HG02678 (cell line): ENCODE measurements at regions not wholly inside any gene's neighbourhood (a gene's known extent, or its start where the extent isn't known, plus 50 kb on each side); places are given as distances from the start of the nearest gene placed in this dataset.

ENCODE experiments used
- ATAC-seq: cut with Tn5 transposase; IDR thresholded peaks from one replicate; pipeline ENCODE4 v1.9.1; 2021; ENCODE audit warnings: mild to moderate bottlenecking, moderate library complexity; ENCODE audit not compliant: unreplicated experiment

DNA sequence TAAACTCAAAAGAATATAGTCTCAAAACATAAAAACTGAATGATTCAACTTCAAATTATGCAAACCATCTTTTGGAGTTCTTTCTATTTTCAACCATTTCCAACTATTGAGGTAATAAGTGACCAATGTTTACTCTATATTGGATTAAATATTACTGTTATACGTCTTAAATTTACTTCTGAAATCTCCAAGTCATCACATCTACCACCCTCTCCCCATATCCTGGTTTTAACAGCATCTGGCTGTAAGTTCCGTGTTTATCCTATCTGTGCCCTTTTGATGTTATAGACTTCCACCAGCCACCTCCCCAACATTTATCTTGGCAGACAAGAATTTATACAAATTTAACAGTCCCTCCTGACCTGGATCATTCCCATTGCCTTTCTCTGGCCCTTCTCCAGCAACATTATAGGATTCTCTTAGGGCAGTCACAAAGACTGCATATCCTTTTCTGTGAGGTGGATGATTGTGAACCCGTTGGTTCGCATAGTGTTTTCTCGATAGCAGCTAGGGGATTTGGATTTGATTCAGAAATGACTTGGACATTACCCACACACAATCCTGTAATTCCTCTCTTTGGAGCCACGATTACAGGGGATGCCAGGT is 313.4 kb upstream of the FMN2 start:
- ATAC-seq: no peak

DNA sequence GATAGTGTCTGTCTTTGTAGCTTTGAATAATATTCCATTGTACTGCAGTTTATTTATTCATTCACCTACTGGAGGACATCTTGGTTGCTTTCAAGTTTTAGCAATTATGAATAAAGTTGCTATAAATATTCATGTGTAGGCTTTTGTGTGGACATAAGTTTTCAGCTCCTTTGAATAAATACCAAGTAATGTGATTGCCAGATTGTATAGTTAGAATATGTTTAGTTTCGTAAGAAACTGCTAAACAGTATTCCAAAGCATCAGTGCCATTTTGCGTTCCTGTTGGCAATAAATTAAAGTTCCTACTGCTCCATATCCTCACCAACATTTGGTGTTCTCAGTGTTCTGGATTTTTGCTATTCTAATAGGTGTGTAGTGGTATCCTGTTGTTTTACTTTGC is 311.7 kb upstream of the FMN2 start:
- no peak for ATAC-seq

DNA sequence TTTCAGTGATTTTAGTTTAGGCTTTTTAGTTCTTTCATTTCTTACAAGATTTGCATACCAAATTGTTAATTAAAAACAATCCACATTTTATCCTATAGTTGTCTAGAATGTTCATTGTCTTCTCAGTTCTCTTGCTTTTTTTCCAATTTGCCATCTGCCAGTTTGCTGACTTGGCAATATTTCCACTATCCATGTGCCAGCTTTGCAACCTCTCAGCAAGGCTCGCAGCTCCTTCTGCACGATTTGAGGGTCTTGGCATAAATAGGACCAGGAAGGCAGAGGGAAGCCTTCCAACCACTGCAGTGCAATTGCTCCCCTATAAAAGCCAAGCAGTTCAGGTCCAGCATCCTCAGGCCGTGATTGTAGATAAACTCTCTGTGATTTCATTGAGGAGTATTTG is 306.8 kb upstream of the FMN2 start:
- ATAC-seq: no peak

DNA sequence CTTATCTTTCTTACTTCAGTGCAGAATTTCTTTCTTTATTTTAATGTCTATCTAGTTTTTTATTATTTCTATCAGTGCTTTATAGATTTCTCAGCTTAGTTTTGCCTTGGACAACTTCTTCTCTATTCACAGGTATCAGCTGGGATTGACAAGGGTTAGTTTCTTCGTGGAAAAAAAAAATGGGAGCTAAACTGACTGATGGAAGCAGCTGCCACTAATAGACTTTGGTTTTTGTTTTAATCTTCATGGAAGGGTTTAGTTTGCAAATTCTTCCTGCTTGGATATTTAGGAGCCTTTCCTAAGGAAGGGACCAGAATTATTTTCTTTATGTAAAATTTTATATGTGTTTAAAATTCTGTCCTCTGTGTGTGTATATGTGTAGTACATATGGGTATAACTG is 306.1 kb upstream of the FMN2 start:
- no peak for ATAC-seq

DNA sequence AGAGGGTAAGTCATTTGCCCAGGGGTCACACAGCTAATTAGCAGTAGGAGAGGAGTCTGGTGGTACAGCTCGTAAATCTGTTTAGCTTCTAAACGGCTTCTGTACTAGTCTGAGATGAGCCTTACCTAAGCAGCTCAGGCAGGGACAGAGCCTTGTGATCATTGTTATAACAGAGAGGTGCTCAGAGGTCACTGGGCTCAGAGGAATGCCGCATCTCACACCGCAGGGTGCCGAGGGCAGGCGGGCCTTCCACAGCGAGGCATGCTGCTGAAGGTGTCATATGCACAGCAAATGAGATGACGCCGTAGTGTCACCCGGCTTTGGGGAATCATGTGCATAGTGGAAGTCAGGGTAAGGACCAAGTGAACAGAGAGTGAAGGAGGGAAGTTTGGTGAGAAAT is 305.2 kb upstream of the FMN2 start:
- ATAC-seq: no peak

DNA sequence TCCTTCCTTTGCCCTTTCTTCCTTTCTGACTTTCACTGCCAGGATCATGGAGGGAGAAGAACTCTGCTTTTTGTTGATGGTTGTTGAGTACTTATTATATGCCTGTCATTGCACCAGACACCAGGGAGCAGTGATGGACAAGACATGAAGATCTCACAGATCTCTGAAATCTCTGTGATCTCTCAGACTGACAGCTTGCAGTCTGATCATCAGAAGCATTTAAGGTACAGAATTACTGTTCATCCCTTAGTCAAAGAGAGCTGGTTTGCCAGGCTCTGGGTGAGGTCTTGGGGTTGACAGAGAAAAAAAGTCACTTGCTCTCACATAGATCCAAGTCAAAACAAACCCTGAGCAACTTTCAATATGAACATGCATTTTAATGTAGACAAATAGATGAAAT is 299.5 kb upstream of the FMN2 start:
- no peak for ATAC-seq

DNA sequence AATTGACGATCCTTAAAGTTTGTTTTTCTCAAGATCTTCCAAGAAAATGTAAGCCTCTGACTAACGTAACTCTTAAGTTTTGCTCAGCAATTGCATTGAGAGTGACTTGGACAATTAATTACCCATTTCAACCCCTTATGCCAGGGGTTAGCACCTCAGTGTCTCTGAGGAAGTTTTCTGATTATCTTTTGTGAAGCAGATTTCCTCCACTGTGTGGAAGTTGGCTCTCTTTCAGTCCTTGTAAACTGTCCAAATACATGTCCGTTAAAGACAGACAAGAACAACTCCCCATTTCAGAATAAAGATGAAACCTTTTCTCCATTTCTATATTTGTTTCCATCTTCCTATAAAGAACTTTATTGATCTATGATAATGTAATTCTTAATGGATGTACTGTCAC is 296.4 kb upstream of the FMN2 start:
- no peak for ATAC-seq

DNA sequence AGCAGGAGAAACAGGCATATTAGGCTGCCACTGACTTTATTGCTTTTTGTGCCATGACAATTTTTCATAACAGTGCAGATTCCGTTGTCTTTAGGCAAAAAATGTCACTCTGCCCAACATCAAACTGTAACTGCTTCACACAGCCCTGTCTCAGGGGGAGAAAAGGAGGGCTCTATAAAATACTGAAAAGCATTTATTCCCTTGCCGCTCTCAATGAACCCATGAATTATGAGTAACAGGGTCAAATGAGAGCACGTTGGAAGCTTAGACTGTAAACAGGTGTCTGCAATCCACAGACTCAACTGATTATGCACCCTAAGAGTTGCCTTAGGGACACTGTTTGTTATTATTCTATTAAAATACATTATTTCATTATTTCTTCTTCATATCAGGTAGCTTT is 292.1 kb upstream of the FMN2 start:
- ATAC-seq: no peak

DNA sequence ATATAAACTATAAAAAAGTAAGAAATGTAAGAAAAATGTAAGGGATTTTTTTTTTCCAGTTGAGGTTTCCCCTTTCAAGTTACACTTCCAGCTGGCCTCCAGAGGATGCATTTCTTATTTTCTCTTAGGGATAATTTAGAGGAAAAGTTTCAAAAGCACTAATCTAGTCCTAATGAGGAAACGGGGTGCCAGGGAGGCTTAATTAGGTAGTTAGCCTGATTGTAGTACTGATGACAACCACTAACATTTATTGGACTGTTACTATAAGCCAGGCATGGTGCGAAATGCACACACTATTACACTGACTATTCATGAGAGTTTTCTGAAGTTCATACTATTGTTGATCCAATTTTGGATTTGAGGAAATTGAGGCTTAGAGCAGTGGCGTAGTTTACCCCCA is 290.8 kb upstream of the FMN2 start:
- no peak for ATAC-seq

DNA sequence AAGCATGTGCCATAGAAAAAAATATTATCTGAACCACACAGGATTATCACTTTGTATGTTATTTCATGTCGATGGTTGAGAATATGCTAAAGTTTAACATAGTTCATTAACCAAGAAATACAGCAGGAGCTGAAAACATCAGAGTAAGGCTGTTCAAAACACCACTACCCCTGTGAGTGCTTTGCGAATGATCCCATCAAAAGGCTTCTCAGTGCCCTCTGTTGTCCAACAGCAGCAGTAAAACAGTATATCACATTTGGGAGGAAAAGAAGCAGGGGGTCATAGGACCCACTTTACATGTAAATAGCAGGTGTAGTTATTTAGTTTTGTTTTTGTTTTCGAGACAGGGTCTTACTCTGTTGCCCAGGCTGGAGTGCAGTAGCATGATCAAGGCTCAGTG is 289.4 kb upstream of the FMN2 start:
- no peak for ATAC-seq

DNA sequence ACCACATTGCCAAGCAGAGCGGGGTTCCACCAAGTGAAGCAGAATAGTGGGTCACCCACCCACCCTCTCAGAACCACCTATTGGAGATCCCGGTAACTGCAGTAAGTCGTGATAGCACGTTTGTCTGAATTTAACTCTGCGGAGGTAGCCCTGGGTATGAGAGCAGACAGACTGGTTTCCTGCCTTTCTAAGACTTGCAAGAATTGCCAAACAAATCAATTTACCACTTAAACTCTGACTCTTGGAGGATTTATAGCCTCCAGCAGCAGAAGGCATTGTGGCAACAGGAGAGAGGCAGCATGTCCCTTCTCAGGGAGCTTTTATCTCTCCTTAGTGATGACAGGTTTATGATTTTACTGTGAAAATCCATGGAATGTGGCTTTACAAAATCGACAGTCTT is 287.9 kb upstream of the FMN2 start:
- ATAC-seq: no peak

DNA sequence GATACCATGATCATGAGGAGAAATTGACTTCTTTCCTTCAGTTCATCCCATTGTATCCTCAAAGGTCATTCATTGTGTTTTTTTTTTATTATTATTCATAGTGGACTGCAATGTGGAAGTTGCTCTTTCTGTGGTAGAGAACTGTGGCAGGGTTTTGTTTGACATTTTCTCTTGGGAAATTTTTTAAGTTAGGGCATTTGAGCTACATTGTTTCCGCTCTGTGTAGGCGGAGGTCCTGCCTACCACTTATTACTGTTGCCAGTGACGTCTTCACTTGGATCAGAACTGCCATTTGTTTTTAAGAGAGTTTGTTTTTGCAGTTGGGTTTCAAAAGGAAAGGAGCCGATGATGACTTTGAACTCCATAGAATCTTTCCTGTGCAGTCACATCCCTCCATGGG is 287.4 kb upstream of the FMN2 start:
- ATAC-seq: no peak

DNA sequence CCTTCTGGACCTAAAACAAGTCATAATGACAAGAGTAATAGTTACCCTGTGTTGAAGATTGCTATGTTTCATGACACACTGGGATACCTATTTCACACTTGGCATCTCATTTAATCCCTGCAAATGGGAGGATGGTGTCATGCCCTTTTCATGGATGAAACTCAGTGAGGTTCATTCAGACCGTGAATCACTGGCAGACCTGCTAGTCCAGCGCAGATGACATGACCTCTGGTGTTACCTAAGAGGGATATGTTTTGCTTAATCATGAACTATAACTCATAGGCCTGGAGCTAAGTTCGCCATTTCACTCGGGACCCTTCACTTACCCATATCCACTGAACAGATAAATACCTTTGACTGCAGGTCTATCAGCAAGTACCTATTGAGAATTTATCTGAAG is 286.6 kb upstream of the FMN2 start:
- no peak for ATAC-seq

DNA sequence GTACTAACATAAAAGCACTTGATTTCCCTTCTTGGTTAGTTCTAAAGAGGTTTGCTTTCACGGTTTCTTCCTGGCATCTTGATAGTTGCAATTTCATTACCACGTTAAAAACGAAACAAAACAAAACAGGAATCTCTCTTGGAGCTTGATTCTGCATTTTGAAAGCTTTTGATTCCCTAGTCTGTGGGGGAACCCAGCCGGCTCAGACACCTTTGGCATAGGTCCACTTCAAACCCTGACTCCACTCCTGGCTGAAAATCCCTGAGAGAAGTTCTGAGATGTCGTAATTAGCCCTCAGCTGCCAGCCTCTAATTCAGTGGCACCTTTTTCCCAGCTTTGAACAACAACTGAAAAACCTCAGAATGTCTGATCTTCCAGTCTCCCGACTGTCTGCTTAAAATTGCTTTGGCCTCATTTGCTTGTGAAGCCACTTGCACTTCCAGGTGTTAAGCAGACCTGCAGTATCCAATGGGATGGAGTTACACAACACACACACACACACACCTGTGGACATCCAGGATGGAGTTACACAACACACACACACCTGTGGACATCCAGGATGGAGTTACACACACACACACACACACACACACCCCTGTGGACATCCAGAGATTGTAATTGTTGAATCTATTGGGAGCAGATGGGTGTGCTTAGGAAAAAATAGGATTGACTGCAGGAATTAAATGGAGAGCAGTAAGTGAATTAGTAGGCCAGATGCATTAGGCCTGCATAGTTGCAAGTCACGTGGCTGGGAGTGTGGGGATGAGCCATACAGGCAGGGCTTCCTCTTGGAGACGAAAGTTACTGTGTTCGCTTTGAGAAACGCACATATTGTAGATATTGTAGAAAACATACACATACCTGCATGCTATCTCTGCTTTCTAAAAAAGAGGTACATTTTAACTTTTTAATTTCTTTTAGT is 285.6 kb upstream of the FMN2 start:
- no peak for ATAC-seq

DNA sequence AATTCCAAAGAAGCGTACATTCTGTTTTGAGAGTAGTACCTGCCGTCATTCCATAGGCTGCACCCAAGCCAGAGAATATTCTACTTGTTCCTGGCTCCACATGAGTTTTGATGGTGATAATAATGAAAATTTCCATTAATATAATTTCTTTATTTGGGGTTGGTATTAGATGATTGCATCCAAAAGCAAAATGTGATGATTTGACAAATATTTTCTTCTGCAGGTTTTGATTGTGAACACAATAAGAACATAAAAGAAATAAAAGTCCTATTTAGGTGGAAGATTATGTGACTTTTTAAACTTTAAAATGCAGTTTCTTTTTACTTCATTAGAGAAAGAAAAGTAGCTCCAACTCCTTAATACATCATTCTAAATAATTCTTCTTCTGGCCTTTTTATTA is 284.8 kb upstream of the FMN2 start:
- no peak for ATAC-seq

DNA sequence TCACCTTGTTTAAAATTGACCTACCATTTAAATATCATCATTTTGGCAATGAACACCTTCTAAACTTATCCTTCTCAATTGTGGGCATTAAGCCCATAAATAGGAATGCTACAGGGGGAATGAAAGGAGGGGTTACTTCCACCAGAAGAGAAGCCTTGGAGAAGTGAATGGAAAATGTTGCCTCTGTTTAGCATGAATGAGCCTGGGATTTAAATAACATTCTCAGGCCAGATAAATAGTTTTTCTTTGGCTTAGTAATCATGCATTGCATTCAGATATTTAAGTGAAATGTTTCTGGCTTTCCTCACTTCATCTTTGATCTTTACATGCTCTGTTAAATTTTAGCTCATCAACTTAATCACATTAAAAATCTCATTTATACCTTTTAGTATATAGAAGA is 284.3 kb upstream of the FMN2 start:
- no peak for ATAC-seq

DNA sequence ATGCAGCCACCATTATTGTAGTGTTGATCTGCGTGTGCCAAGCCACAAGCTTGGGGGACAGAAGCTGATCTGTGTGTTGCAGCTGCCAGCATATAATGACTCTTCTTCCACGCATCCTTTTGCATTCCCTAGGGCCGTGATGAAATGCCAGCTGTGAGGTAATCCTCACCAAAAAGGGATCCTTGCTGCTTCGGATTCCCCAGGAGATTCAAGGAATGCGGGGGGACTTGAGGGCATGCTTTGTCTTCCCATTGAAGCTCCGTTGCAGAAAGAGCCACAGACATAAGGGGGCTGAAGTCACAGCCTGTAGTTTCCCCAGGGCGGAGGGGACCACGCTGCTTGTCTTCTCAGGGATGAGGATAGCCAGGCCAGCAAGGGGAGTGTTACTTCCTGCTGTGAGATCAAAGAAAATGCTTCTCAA is 281.6 kb upstream of the FMN2 start:
- no peak for ATAC-seq

DNA sequence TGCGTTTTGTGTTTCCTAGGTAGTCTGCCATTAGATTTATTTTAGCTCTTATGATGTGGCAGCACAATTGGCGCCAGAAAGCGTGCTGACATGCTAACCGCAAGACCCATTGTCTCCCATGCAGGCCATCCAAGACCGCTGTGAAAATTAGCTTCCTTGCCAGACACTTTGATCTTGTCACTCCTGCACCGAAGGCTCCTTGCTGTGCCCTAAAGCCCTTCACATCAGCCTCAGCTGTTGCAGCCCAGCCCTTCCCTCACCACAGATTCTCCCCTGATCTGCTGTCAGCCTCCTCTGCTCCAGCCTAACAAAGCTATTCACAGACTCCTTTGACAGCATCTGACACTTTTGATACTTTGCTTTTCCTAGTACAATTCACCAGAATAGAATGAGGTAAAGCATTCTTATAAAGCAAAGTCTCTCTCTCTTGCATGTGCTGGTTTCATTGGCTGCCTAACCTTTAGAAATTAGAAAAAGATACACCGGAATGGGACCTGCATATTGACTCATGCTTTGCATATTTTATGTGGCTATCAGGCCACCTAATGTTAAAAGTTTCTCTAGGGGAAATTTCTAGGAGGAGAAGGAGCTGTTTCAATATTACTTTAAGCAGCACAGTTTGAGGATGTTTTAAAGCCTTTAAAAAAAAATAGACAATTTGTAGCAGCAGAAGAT is 280.3 kb upstream of the FMN2 start:
- no peak for ATAC-seq

DNA sequence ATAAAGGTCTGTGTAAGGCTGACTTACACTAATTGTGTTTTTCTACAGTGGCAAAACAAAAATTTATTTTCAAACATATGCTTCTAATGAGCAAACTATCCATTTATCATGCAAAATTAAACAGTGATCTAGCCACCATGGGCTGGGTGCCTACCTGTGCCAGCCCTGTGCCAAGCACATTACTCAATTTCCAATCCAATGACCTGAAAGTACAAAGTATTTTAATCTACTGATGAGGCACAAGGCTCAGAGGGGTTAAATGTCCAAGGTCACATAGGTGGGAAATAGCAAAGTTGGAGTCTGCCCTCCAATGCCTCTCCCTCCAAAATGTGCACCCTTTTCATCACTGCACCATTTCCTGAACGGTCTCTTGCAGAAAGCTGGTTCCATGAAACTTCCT is 279.1 kb upstream of the FMN2 start:
- no peak for ATAC-seq

DNA sequence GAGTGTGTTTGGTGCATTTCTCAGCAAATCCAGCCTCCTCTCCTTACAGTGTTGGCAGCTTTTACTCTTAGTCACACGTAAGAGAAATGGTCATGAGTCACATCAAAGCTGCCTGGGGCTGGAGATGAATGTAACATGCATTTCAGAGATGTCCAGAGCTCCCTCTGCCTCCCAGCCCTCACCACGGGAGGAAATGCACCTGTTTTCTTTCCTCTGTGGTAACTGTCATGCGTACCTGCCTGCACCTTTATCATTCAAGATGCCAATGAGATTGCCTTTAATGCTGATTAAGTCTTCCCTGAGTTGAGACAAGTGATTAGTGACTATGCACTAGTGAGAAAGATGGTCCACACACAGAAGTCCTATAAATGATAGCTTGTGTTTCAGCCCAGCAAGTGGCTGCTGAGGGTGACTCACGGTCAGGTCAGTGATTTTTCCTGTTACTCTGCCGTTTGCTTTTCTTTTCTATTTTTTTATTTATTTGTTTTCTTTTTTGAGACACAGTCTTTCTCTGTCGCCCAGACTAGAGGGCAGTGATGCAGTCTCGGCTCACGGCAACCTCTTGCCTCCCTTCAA is 277.3 kb upstream of the FMN2 start:
- no peak for ATAC-seq

DNA sequence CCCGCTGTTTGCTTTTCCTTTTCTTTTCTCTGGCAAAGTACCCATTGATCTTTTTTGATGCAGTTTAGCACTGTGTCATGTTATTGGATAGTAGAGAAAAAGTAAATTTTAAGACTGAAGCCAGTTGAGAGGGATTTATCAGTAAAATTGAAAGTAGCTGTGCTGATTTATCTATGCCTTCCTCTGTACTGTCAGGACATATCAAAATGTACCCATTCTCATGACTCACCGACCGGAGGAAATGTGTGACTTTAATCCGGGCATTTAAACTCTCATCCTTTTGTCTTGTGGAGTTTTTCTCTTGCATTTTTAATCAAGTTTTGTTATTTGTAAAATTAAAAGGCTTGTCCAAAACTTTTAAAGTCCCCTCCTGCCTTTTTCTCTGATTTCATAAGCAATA is 276.6 kb upstream of the FMN2 start:
- no peak for ATAC-seq
